HG03571 (cell line): ENCODE measurements at regions not wholly inside any gene's neighbourhood (a gene's known extent, or its start where the extent isn't known, plus 50 kb on each side); places are given as distances from the start of the nearest gene placed in this dataset.
"Not testable (repeated sequence)": the region's sequence is repeated elsewhere in the genome, so short reads cannot be mapped to it uniquely, and the experiment has no call there.

Experiments used
- ATAC-seq: cut with Tn5 transposase; IDR thresholded peaks from one replicate; pipeline ENCODE4 v1.9.1; 2021; ENCODE audit not compliant: unreplicated experiment

GRCh38 chr5:145467446-145467845 lies 367.7 kb downstream of the PRELID2 start:
- no peak for ATAC-seq

- ATAC-seq: no peak
Observed at GRCh38 chr5:145466533-145466932, 368.6 kb downstream of the PRELID2 start.

- no peak for ATAC-seq
Observed at GRCh38 chr5:145465474-145466263, 369.5 kb downstream of the PRELID2 start.

- ATAC-seq: no peak
Observed at GRCh38 chr5:145464171-145464570, 371.0 kb downstream of the PRELID2 start.

GRCh38 chr5:145463634-145464033 lies 371.5 kb downstream of the PRELID2 start:
- no peak for ATAC-seq

GRCh38 chr5:145462525-145462924 lies 372.6 kb downstream of the PRELID2 start:
- ATAC-seq: no peak

- no peak for ATAC-seq
Observed at GRCh38 chr5:145450286-145450885, 384.8 kb downstream of the PRELID2 start.

GRCh38 chr5:145449794-145450193 lies 385.3 kb downstream of the PRELID2 start:
- ATAC-seq: no peak

- ATAC-seq: not testable (repeated sequence)
Observed at GRCh38 chr5:145446875-145447274, 388.3 kb downstream of the PRELID2 start.

- no peak for ATAC-seq
Observed at GRCh38 chr5:145446412-145446811, 388.7 kb downstream of the PRELID2 start.

GRCh38 chr5:145445027-145445426 lies 390.1 kb downstream of the PRELID2 start:
- ATAC-seq: no peak

GRCh38 chr5:145443964-145444363 lies 391.2 kb downstream of the PRELID2 start:
- ATAC-seq: no peak

- no peak for ATAC-seq
Observed at GRCh38 chr5:145443366-145443765, 391.8 kb downstream of the PRELID2 start.

GRCh38 chr5:145442661-145443060 lies 392.5 kb downstream of the PRELID2 start:
- ATAC-seq: not testable (repeated sequence)

- ATAC-seq: no peak
Observed at GRCh38 chr5:145441228-145441627, 393.9 kb downstream of the PRELID2 start.

- no peak for ATAC-seq
Observed at GRCh38 chr5:145437627-145438026, 397.5 kb downstream of the PRELID2 start.

GRCh38 chr5:145433077-145433476 lies 402.1 kb downstream of the PRELID2 start:
- no peak for ATAC-seq

- ATAC-seq: no peak
Observed at GRCh38 chr5:145429170-145429569, 406.0 kb downstream of the PRELID2 start.

- ATAC-seq: no peak
Observed at GRCh38 chr5:145408048-145408341, 427.1 kb downstream of the PRELID2 start.

GRCh38 chr5:145407300-145408047 lies 427.7 kb downstream of the PRELID2 start:
- no peak for ATAC-seq

- no peak for ATAC-seq
Observed at GRCh38 chr5:145403992-145404391, 431.1 kb downstream of the PRELID2 start.

- ATAC-seq: no peak
Observed at GRCh38 chr5:145396888-145397287, 438.3 kb downstream of the PRELID2 start.
